ENCODE measurements at regions not wholly inside any gene's neighbourhood (a gene's known extent, or its start where the extent isn't known, plus 50 kb on each side); places are given as distances from the start of the nearest gene placed in this dataset.
A peak's percentile ranks its signal among the peaks of the same experiment; 100 is the strongest.

GRCh38 chr12:86796550-86796949 is 540.4 kb upstream of the MGAT4C start:
- DNase-seq (ENCODE audit: low spot score), result no peak

GRCh38 chr12:86788661-86789060 is 532.5 kb upstream of the MGAT4C start:
- no peak for DNase-seq (ENCODE audit: low spot score)

- DNase-seq (ENCODE audit: low spot score), result no peak
These were observed 531.2 kb upstream of the MGAT4C start for GRCh38 chr12:86787419-86787818.

- DNase-seq (ENCODE audit: low spot score), result no peak
These were observed 521.1 kb upstream of the MGAT4C start for GRCh38 chr12:86777325-86777724.

GRCh38 chr12:86774841-86775388 is 518.7 kb upstream of the MGAT4C start:
- DNase-seq (ENCODE audit: low spot score), result peak; percentile 29

GRCh38 chr12:86772696-86773095 is 516.5 kb upstream of the MGAT4C start:
- no peak for DNase-seq (ENCODE audit: low spot score)

GRCh38 chr12:86770871-86771270 is 514.7 kb upstream of the MGAT4C start:
- no peak for DNase-seq (ENCODE audit: low spot score)

- no peak for DNase-seq (ENCODE audit: low spot score)
These were observed 492.7 kb upstream of the MGAT4C start for GRCh38 chr12:86748894-86749293.

GRCh38 chr12:86744547-86745212 is 488.5 kb upstream of the MGAT4C start:
- DNase-seq (ENCODE audit: low spot score), result no peak

GRCh38 chr12:86743875-86744536 is 487.8 kb upstream of the MGAT4C start:
- no peak for DNase-seq (ENCODE audit: low spot score)

GRCh38 chr12:86741531-86741930 is 485.3 kb upstream of the MGAT4C start:
- no peak for DNase-seq (ENCODE audit: low spot score)

GRCh38 chr12:86735851-86736250 is 479.7 kb upstream of the MGAT4C start:
- DNase-seq (ENCODE audit: low spot score), result no peak

GRCh38 chr12:86735072-86735471 is 478.9 kb upstream of the MGAT4C start:
- DNase-seq (ENCODE audit: low spot score), result no peak

GRCh38 chr12:86730233-86730632 is 474.0 kb upstream of the MGAT4C start:
- no peak for DNase-seq (ENCODE audit: low spot score)

GRCh38 chr12:86729739-86730138 is 473.5 kb upstream of the MGAT4C start:
- DNase-seq (ENCODE audit: low spot score), result no peak

GRCh38 chr12:86727160-86727559 is 471.0 kb upstream of the MGAT4C start:
- DNase-seq (ENCODE audit: low spot score), result peak; percentile 44

GRCh38 chr12:86724716-86725115 is 468.5 kb upstream of the MGAT4C start:
- DNase-seq (ENCODE audit: low spot score), result peak; percentile 23

GRCh38 chr12:86723326-86723725 is 467.1 kb upstream of the MGAT4C start:
- DNase-seq (ENCODE audit: low spot score), result no peak

GRCh38 chr12:86721713-86722397 is 465.7 kb upstream of the MGAT4C start:
- DNase-seq (ENCODE audit: low spot score), result no peak

GRCh38 chr12:86719381-86719780 is 463.2 kb upstream of the MGAT4C start:
- DNase-seq (ENCODE audit: low spot score), result no peak

GRCh38 chr12:86713121-86713520 is 456.9 kb upstream of the MGAT4C start:
- no peak for DNase-seq (ENCODE audit: low spot score)

- DNase-seq (ENCODE audit: low spot score), result peak; percentile 90
These were observed 456.2 kb upstream of the MGAT4C start for GRCh38 chr12:86712425-86712843.

- DNase-seq (ENCODE audit: low spot score), result no peak
These were observed 455.5 kb upstream of the MGAT4C start for GRCh38 chr12:86711731-86712130.
